GM12878 (cell line): ENCODE measurements at regions not wholly inside any gene's neighbourhood (a gene's known extent, or its start where the extent isn't known, plus 50 kb on each side); places are given as distances from the start of the nearest gene placed in this dataset.

Experiments
- EZH2 ChIP-seq: IDR thresholded peaks from 2 replicates; pipeline ENCODE4 v1.6.1; 2012; ENCODE audit warnings: low read depth, mild to moderate bottlenecking, control low read depth, inconsistent platforms, low read length, borderline replicate concordance; ENCODE audit not compliant: control insufficient read depth
- IKZF2 ChIP-seq, 2 experiments: fragments of 450-650 bp; IDR thresholded peaks; 2 replicates each; pipeline ENCODE4 v1.6.1; 2017; ENCODE audit warnings: mild to moderate bottlenecking in 2 of 2, moderate library complexity in 2 of 2
- POU2F2 ChIP-seq: IDR thresholded peaks from 3 replicates; pipeline ENCODE4 v1.6.1; 2011; ENCODE audit warnings: low read depth, mild to moderate bottlenecking, low read length, borderline replicate concordance
- RUNX3 ChIP-seq: IDR thresholded peaks from 2 replicates; pipeline ENCODE4 v1.6.1; 2012; ENCODE audit warnings: low read length, inconsistent platforms
- TF ChIP-seq, protein P1 (sequence below): fragments of 450-650 bp; IDR thresholded peaks from 2 replicates; pipeline ENCODE4 v1.6.1; 2017; ENCODE audit warnings: mild to moderate bottlenecking, moderate library complexity
- TF ChIP-seq, protein P2 (sequence below): fragments of 450-650 bp; formaldehyde crosslinking; IDR thresholded peaks from 2 replicates; pipeline ENCODE4 v1.4.0; 2020; ENCODE audit warnings: mild to moderate bottlenecking, moderate library complexity
- TF ChIP-seq, protein P3 (sequence below): fragments of 450-650 bp; IDR thresholded peaks from 2 replicates; pipeline ENCODE4 v1.6.1; 2018; ENCODE audit warnings: mild to moderate bottlenecking, low read depth, moderate library complexity; ENCODE audit not compliant: partially characterized antibody

DNA sequence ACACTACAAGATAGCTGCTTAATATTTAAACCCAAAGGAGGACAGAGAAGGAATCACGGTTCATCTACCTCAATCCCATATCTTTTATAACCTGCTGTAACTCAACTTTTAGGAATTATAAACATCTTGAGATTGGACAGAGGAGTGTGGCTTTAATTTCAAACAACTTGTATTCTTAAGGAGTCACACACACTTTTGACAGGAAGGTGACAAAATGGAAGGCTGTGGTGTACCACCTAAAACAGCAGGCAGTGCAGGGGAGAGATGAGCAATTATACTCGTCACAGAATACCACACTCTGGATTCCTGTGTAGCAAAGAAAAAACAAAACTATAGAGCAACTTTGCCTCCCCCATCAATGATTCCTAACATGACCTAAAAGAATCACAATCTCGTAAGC lies 194.8 kb downstream of the ZEB2 start (continued):
- TF ChIP-seq POU2F2: peak; percentile 31; the same call in 1 of the 3 replicates
- TF ChIP-seq, protein P1, sequence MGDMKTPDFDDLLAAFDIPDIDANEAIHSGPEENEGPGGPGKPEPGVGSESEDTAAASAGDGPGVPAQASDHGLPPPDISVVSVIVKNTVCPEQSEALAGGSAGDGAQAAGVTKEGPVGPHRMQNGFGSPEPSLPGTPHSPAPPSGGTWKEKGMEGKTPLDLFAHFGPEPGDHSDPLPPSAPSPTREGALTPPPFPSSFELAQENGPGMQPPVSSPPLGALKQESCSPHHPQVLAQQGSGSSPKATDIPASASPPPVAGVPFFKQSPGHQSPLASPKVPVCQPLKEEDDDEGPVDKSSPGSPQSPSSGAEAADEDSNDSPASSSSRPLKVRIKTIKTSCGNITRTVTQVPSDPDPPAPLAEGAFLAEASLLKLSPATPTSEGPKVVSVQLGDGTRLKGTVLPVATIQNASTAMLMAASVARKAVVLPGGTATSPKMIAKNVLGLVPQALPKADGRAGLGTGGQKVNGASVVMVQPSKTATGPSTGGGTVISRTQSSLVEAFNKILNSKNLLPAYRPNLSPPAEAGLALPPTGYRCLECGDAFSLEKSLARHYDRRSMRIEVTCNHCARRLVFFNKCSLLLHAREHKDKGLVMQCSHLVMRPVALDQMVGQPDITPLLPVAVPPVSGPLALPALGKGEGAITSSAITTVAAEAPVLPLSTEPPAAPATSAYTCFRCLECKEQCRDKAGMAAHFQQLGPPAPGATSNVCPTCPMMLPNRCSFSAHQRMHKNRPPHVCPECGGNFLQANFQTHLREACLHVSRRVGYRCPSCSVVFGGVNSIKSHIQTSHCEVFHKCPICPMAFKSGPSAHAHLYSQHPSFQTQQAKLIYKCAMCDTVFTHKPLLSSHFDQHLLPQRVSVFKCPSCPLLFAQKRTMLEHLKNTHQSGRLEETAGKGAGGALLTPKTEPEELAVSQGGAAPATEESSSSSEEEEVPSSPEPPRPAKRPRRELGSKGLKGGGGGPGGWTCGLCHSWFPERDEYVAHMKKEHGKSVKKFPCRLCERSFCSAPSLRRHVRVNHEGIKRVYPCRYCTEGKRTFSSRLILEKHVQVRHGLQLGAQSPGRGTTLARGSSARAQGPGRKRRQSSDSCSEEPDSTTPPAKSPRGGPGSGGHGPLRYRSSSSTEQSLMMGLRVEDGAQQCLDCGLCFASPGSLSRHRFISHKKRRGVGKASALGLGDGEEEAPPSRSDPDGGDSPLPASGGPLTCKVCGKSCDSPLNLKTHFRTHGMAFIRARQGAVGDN: no peak
- peak; percentile 71 for TF ChIP-seq RUNX3
- peak; percentile 33 to 44; a peak in 2 of 4 replicates for TF ChIP-seq IKZF2 (IDR thresholded peaks at IDR 0.05)
- TF ChIP-seq, protein P2, sequence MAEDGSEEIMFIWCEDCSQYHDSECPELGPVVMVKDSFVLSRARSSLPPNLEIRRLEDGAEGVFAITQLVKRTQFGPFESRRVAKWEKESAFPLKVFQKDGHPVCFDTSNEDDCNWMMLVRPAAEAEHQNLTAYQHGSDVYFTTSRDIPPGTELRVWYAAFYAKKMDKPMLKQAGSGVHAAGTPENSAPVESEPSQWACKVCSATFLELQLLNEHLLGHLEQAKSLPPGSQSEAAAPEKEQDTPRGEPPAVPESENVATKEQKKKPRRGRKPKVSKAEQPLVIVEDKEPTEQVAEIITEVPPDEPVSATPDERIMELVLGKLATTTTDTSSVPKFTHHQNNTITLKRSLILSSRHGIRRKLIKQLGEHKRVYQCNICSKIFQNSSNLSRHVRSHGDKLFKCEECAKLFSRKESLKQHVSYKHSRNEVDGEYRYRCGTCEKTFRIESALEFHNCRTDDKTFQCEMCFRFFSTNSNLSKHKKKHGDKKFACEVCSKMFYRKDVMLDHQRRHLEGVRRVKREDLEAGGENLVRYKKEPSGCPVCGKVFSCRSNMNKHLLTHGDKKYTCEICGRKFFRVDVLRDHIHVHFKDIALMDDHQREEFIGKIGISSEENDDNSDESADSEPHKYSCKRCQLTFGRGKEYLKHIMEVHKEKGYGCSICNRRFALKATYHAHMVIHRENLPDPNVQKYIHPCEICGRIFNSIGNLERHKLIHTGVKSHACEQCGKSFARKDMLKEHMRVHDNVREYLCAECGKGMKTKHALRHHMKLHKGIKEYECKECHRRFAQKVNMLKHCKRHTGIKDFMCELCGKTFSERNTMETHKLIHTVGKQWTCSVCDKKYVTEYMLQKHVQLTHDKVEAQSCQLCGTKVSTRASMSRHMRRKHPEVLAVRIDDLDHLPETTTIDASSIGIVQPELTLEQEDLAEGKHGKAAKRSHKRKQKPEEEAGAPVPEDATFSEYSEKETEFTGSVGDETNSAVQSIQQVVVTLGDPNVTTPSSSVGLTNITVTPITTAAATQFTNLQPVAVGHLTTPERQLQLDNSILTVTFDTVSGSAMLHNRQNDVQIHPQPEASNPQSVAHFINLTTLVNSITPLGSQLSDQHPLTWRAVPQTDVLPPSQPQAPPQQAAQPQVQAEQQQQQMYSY (CRISPR knock-in tag): no peak
- TF ChIP-seq EZH2: no peak
- TF ChIP-seq, protein P3, sequence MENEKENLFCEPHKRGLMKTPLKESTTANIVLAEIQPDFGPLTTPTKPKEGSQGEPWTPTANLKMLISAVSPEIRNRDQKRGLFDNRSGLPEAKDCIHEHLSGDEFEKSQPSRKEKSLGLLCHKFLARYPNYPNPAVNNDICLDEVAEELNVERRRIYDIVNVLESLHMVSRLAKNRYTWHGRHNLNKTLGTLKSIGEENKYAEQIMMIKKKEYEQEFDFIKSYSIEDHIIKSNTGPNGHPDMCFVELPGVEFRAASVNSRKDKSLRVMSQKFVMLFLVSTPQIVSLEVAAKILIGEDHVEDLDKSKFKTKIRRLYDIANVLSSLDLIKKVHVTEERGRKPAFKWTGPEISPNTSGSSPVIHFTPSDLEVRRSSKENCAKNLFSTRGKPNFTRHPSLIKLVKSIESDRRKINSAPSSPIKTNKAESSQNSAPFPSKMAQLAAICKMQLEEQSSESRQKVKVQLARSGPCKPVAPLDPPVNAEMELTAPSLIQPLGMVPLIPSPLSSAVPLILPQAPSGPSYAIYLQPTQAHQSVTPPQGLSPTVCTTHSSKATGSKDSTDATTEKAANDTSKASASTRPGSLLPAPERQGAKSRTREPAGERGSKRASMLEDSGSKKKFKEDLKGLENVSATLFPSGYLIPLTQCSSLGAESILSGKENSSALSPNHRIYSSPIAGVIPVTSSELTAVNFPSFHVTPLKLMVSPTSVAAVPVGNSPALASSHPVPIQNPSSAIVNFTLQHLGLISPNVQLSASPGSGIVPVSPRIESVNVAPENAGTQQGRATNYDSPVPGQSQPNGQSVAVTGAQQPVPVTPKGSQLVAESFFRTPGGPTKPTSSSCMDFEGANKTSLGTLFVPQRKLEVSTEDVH: no peak
